HG02885 (cell line): ENCODE measurements at regions not wholly inside any gene's neighbourhood (a gene's known extent, or its start where the extent isn't known, plus 50 kb on each side); places are given as distances from the start of the nearest gene placed in this dataset.
"Not testable (repeated sequence)": the region's sequence is repeated elsewhere in the genome, so short reads cannot be mapped to it uniquely, and the experiment has no call there.

Experiments used
- ATAC-seq: cut with Tn5 transposase; IDR thresholded peaks from one replicate; pipeline ENCODE4 v1.9.1; 2021; ENCODE audit warnings: mild to moderate bottlenecking; ENCODE audit not compliant: unreplicated experiment, poor library complexity

DNA sequence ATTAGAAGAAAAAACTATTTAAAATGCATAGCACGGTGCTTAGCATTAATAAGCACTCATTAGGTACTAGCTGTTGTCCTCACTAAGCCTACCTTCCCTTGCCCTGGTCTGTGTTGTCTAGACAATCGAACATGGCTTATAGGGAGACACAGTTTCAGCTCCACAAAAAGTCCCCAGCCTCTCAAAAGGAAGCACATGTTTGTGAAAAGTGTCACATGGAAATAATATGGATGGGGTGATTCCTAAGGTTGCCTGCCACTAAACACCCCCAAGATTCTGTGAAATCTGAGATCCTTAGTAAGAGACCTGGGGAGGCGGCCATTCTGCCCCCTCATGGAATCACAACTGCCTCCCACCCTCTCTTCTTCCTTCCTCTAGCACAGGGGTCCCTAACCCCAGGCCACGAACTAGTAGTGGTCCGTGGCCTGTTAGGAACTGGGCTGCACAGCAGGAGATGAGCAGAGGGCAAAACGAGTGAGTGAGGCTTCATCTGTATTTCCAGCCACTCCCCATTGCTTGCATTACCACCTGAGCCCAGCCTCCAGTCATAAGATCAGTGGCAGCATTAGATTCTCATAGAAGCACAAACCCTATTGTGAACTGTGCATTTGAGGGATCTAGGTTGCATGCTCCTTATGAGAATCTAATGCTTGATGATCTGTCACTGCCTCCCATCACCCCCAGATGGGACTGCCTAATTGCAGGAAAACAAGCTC, 59.6 kb upstream of the NDUFV2 start:
- no peak for ATAC-seq

DNA sequence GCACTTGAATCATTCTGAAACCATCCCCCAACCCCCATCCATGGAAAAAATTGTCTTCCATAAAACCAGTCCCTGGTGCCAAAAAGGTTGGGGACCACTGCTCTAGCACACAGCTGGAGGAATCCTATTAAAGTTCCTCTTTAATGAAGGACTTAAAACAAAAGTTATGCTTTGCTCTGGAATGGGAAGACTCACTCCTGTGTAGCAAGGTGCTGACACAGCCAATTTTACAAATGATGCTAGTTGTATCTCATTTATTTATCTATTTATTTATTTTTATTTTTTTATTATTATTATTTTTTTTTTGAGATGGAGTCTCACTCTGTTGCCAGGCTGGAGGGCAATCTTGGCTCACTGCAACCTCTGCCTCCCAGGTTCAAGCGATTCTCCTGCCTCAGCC, 58.9 kb upstream of the NDUFV2 start:
- ATAC-seq: no peak

GRCh38 chr18:9047715-9048114, 54.8 kb upstream of the NDUFV2 start:
- no peak for ATAC-seq

DNA sequence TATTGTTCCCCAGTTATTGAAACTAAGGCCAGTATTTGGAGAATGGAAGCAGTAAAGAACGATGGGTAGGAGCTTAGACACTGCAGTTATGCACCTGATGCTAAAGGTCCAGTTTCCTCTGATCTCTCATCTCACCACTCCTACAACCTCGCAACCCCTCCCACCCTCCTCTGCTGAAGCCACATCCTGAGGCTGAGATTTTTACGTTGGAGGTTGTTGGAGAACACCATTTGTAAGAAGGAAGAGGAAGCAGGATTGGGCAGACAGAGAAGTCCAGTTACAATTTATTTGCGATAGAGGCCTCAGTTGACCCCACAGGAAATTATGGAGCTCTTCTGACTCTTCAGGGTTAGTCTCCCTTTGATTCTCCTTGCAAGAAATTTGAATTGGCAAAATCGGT, 54.3 kb upstream of the NDUFV2 start:
- no peak for ATAC-seq

- ATAC-seq: no peak
Measured at GRCh38 chr18:9048808-9049494, 53.5 kb upstream of the NDUFV2 start.

DNA sequence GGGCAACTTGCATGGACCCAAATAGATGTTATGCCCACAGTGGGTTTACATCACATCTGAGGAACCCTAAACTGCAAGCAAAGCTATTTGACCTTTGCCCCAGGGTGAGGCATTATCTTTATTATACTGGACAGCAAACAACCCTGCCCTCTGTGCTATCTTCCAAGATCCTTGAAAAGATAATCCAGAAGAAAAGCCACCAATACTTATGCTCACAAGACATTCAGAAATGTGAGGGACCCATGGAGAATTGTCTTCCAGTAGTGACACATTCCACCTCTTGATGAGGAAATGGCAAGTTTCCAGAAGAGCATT, 53.0 kb upstream of the NDUFV2 start:
- no peak for ATAC-seq

- not testable (repeated sequence) for ATAC-seq
Measured at GRCh38 chr18:9050628-9051284, 51.7 kb upstream of the NDUFV2 start.
